Frontal cortex (tissue), 3 donors: ENCODE measurements at regions not wholly inside any gene's neighbourhood (a gene's known extent, or its start where the extent isn't known, plus 50 kb on each side); places are given as distances from the start of the nearest gene placed in this dataset.
"Not testable (repeated sequence)": the region's sequence is repeated elsewhere in the genome, so short reads cannot be mapped to it uniquely, and the experiment has no call there.

ENCODE experiments used
- DNase-seq, 2 donors: peaks; one replicate each; pipeline ENCODE4 v3.0.0; 2012; ENCODE audit warnings: low spot score in 2 of 2
- FAIRE-seq: peaks from 2 replicates; lab custom pipeline; 2012; peaks lifted over from hg19 to GRCh38; lab: Jason Lieb, UNC
- donor health status: control.
- donor health status: control.
- donor health status: control.

DNA sequence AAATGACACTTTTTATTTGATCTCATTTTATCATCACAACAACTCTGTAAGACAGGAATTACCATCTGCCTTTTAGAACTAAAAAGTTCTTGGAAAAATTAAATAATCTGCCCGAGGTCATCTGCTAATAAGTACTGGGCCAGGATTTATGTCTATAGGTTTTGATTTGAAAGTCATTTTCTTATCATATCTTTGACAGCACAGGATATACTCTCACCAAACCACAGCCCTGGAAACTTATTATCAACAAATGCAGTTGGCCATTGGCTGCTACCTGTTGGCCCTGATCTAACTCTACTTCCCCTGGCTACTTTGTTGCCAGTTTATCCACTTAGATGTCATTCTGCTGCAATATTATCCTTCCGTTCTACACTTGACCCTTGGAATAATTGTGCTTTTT lies 354.6 kb downstream of the RAD51AP2 start:
- no peak for DNase-seq
- no peak for FAIRE-seq

DNA sequence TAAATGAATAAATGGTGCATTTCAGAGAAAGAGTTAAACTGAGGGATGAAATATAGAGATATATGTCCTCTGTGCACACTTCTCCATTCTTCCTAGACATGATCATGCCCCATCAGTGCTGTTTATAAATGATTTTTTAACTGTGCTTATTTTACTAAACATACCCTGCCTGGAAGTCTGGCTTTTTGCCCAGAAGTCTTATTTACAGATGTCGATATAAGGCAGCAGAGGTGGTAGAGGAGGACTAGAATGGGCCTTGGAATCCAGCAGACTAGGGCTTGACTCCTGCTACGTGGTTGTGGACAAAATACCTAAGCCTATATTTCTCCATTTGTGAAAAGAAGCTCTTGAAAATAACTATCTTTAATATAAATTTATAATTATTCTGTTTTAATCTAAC lies 355.5 kb downstream of the RAD51AP2 start:
- DNase-seq, result no peak
- FAIRE-seq, result no peak

DNA sequence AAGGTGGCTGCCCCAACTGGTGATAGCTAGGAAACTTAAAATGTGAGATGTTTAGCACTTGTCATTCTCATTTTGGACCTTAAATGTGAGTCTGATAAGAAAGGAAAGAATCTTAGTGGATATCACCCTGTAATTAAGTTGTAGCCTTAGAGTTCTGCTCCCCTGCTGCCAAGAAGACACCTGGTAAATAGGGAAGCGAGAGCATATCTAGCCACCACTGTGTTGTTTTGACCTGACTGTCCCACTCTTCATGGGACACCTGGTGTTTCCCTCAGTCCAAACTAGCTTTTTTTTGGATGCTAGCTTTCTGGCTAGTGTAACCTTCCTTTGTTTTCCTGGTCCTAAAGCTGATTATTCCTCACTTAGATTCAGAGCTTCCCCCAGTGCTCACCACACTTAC lies 357.6 kb downstream of the RAD51AP2 start:
- DNase-seq (no peak), FAIRE-seq (no peak)

DNA sequence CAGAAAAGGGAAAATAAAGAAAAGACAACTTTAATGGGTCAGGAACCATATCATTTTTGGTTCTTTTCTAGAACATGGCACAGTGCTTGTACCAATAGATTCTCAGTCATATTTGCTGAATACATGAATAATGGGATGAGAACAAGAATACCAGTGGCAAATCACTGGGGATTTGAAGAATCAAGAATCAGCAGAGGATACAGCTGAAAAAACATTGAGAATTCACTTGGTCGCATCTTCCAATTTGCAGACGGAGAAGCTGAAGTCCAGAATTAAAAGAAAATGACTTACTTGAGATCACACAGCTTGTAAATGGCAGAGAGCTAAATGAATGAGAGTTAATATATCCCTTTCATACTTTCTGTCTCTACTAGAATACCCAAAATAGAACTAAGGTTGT lies 362.2 kb downstream of the RAD51AP2 start:
- FAIRE-seq, result no peak
- DNase-seq, result no peak

DNA sequence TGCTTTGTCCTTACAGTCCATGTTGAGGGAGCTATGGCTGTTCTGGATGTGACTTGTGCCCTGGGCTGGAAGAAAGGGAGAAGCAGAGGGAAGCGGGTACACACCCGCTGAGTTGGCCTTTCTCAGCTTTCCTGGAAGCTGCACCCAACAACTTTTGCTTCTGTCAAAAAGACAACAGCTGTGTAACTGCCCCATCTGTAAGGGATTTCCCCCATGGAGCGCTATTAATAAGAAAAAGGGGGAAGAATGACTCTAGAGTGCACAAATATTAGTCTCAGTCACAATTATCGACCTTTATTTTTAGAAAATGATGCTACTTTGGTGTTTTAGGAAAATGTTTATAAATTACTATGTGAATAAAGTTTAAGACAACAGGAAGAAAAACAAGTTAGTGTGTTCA lies 368.3 kb downstream of the RAD51AP2 start:
- no peak for DNase-seq
- no peak for FAIRE-seq

DNA sequence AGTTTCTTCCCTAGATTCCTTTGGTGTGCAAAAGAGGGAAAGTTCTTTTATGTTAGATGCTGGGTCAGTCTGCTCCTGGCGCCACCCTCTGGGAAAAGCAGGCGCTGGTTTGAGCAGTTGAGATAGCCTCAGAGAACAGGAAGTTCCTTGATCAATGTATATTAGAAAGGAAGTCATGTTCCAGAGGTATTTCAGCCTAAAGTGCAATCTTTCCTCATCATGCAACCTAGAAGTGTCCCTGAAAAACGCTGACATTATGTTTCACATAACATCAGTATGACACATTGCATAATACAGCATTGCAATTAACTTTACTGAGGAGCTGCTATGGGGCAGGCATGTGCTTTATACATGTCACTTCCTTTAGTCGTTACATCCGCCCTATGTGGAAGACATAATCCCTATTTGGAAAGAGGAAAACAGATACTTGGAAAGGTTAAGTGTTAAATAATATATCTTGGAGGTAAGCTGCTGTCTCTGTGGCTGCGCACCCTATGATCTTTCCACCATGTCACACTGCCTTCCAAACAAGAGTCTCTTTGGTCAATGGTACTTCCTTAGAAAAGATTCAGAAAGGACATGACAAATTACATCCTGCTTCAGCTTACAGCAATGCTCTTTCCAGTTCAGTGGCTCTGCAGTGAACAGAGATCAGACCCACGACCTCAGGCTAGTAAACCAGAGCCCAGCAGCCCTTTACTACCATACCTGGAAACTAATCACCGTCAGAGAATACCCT lies 369.7 kb downstream of the RAD51AP2 start:
- FAIRE-seq, result no peak
- no peak for DNase-seq

DNA sequence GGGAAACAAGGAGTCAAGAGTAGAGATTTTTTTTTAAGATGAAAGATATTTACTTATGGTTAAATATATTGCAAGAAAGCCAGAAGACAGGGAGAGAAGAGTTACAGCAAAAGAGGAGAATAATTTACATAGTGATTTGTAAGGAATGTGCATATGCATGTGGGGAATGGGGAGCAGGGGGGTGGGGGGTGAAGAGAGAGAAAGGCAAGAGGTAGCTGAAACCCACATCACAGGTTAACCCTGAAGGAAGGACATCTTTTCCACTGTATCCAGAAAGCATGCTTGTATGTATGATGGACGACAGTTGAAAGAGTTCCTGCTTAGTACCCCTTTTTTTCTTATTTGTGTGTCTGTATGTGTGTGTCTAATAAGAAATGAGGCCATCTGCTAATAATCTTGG lies 371.9 kb downstream of the RAD51AP2 start:
- no peak for DNase-seq
- no peak for FAIRE-seq

DNA sequence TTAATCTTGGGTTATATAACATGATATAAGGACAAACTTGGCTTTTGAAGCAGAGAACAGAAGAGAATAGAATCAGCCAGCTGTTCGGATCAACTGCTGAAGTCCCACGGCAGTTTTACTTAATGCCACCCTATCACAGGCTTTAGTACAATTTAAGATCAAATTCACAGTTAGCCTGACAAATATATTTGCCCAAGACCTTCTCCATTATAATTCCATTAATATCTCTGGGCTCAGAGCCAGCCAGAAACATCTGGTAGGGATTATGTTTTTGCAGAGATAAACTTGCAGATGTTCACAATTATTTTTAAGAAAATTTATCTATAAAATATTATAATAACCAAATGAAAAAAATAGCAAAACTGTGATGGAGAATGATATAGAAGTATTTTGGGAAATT lies 381.4 kb downstream of the RAD51AP2 start:
- DNase-seq (no peak), FAIRE-seq (no peak)

DNA sequence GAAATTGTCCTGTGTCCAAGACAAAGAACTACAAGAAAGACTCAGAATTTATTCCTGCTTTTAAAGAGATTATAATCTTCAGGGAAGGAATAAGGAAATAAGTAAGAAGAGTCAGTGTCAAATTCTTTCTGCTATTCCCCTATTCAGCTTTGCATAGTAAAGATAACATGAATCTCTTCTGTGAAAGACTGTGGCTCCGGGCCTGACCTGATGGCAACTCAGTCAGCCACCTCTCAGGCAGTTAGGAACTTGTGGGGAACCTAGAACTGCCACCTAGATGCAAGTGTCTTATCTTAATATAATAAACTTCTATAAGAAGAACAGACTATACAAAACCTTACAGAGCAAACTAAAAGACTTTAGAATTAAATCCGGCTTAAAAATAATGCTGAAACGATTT lies 382.0 kb downstream of the RAD51AP2 start:
- FAIRE-seq, result no peak
- DNase-seq, result no peak

DNA sequence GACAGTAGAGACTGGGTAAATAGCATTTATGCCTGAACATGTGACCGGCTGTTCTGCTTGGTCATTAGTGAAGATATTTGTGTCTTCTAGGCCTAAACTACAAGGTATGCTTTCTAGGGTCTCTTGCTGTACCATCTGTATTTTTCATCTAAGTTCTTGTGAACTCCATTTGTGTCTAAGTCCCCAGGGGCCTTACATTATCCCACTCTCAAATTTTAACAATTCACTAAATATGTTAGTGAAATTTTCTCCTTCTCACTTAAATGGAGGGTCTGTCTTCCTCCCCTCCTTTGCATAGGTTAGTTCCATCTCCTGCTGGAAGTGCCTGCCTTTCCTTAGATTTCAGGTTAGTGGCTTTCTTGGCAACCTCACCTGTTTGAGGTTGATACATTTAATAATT lies 382.6 kb downstream of the RAD51AP2 start:
- no peak for FAIRE-seq
- no peak for DNase-seq

DNA sequence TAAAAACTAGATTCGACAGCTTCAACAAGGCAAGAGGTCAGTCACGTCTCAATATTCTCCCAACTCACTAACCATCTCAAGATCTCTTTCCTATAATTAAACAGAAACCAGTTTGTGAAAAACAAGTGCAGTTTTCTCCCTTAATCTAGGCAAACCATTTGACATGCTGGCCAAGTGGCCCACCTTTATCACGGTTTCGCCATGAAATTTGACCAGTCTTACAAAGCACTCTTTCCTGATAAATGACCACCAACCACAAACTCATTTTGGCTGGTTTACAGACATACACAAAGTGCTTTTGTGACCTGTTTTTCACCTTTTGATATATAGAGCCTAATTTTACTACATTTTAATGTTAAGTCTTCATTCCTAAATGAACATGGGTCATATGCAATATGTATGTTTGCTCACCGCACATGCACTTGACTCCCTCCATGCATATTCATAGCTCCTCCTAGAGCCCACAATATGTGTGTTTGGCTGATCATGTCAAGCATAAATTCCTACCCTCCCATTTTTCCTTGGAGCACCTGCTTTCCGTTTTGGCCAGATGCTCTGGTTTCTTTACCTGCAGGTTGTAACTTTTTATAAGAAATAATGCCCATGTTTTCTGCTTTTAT lies 385.1 kb downstream of the RAD51AP2 start:
- no peak for DNase-seq
- FAIRE-seq, result no peak

DNA sequence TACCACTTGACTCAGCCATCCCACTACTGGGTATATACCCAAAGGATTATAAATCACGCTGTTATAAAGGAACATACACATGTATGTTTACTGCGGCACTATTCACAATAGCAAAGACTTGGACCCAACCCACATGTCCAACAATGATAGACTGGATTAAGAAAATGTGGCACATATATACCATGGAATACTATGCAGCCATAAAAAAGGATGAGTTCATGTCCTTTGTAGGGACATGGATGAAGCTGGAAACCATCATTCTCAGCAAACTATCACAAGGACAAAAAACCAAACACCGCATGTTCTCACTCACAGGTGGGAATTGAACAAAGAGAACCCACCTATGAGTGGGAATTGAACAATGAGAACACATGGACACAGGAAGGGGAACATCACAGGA lies 387.6 kb downstream of the RAD51AP2 start:
- DNase-seq, FAIRE-seq: not testable (repeated sequence)

DNA sequence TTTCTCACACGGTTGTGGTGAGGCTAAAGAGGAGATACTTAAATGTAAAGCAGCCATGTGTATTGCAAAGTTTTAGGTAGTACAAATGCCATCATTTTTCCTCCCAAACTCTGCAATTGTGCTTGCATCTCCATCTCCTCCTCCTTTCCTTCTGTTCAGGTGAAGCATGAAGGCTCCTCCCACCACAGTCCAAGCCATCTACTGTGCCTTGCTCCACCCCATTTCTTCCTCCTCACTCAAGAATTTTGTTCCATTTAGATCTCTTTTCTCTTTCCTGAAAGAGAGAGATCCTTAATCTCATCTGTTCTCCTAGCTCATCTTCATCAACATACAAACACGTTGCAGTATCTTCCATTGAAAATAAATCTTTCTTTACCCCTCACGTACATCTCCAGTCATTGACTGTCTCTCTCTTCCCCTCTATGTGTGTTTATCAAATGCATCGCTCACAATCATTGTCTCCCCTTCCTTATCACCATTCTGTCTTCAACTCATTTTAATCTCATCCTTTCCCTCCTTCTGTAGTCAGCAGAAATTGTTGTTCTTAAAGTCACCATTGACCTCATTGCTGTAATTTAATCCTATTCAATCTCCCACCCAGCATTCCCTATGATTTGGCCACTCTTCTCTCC lies 392.1 kb downstream of the RAD51AP2 start:
- DNase-seq (no peak), FAIRE-seq (no peak)

DNA sequence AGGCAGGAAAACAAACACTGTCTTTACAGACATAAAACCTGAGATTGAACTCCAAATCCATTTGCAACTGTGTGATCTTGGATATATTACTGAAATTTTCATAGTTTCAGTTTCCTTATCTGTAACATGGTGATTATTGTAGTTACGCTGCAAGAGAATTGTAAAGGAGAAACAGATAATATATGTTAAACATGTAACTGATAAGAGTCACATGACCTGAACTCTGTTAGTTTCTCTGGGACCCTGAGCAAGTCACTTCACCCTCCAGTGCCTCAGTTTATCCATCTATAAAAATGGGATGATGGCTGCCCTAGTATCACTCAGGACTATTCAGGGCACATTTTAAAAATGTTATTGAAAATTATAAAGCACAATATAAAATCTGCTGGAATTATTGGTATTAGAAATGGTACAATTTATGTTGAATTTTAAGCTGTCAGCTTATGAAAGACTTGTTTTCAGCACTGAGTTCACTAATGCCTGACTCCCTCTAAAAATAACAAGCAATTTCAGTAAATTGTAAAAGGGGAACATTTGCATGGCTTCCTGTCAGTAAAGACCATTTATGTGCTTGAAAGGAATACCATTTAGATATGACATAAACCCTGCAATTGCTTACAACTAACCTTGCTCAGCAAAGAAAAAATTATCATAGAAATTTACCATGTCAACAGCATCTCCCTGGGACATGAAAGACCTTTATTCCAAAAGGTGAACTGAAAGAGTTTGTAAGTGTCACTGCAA lies 393.5 kb downstream of the RAD51AP2 start:
- FAIRE-seq, result no peak
- DNase-seq, result no peak

DNA sequence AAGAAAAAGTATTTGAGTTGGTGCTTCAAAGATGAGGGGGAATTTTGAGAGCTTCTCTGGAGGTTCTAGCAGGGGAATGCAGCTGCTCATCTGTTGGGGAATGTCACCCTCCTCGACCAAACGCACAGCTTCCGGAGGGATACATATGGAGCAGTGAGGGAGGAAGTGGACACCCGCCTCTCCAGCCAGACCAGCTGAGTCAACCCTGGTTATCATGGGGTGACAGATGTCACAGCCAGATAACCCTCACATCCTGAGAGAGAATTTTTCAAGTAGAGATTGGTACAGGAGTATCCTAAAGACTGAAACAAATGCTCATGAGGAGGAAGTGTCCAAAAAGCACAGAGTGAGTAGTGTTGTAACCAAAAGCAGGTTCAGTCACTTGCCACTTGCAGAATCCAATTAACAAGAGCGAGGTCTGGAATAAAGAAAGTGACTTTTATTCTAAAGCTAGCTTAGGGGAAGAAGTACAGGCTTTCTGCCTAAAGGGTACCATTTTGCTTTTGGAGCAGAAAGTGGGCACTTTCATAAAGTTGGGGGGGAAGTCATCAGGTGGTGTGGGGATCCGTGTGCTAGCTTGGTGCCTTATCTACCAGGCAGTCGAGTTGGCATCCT lies 395.2 kb downstream of the RAD51AP2 start:
- DNase-seq, result no peak
- FAIRE-seq, result no peak

DNA sequence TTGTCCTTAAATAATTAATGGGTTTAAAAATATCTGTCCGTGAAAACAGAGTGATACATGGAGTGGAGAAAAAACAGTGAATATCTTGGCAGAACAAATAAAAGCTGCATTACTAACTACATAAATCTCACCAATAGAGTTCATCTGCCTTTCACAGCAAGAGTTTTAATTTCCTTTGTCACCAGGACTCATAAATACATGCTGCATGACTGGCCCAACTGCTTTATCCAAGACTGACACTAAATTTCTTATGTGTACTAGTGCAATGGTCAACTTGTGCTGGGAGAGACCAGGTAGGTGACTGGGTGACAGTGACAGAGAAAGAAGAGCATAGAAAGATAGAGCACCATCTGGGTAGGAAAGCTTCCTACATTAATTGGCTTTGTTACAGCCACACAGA lies 402.8 kb downstream of the RAD51AP2 start:
- DNase-seq (no peak), FAIRE-seq (no peak)

DNA sequence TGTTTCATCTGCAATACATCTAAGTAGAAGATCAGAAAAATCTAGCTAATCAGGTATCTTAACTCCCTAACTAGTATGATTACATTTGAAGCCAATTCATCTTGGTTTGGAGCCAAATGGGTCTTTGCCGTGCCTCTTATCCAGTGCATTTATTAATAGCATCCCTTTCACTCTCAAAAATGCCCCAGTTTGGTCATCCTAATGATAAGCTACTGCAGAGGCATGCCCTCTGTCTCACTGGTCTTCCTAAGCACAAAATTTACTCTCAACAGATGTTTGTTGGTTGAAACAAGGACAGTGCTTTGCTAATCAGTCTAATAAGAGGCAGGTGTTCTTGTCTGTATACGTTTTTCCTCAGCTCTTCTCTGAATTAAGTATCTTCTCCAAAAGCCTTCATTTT lies 403.2 kb downstream of the RAD51AP2 start:
- DNase-seq (no peak), FAIRE-seq (no peak)

DNA sequence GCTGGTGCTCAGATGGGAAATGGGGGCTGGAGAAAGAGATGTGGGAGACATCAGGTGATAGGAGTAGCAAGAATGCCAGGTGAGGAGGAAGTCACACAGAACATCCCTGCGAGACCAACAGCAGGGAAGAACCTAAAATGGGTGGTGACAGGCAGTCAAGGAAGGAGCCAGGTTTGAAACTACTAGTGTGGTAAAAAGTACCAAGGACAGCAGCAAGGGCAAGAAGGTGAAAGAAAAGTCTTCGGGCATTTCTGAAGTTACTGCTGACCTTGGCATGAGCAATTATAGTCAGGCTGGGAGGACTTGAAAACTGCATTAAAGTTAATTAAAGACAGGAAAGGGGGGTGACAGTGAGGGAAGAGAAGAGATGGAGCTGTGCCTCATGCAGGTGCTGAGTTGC lies 410.4 kb downstream of the RAD51AP2 start:
- DNase-seq, result no peak
- no peak for FAIRE-seq

DNA sequence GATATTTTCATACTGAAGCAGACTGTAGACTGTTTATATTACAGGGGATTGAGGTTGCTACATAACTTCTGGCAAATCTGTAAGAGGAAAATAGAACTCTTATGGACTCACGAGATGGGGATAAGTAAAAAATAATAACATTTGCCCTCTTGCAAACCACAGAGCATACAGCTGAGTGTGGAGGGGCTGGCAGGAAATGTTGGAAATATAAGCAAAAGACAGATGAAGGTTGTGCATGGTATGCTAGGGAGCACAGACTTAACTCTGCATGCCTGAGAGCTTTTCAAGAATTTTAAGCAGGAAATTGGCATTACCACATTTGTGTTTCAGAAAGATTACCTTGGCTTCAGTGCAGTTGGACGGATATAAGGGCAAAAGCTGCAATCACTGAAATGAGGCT lies 411.1 kb downstream of the RAD51AP2 start:
- DNase-seq, result no peak
- FAIRE-seq, result no peak

DNA sequence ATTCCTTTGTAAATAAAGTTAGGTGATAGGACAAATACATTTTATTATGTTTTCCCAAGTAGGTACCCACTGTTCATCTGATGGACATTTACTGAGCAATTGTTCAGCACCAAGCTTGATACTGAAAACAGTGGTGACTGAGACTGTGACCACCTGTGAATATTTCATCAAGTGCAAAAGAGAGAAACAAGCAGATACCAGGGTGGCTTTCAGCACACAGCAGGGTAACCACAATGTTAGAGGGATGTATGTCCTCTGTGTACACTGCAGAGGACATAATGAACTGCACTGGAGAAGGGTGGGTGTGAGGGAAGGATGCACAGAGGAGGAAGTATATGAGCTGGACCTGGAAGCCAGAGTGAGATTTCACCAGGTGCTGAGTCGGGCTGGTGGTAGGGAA lies 411.8 kb downstream of the RAD51AP2 start:
- FAIRE-seq (no peak), DNase-seq (no peak)
